ENCODE measurements at regions not wholly inside any gene's neighbourhood (a gene's known extent, or its start where the extent isn't known, plus 50 kb on each side); places are given as distances from the start of the nearest gene placed in this dataset.

- ATAC-seq (replicated peaks in 6 of 8): peak in 2 of 8 experiments; percentile 20 to 21
- WGBS, 10 experiments: 65 to 76% methylated on average over 2 to 3 of the region's 14 CpGs; no CpG with 5 or more reads in 8 of the 10 experiments
- Histone ChIP-seq H3K27ac (no peak overlapping the region), H3K4me1 (replicated peaks in 1 of 2) (peaks cover 0 to 9% of the 10 kb centered on the region in 2 donors), H3K4me3 (no peak overlapping the region)
- in situ Hi-C loops (cut with MboI; ENCODE audit: low pct_unique_long_range_greater_than_20kb in 2 of 9, low sequenced_read_pairs in 9 of 9, unreplicated experiment in 9 of 9): loop anchor here in 2 of 9 experiments (25.0 kb wide), 2 partner anchors 214 to 1814 kb away; partner anchors contain the start of gene C1orf174 (in 1 of the 2)
Observed at GRCh38 chr1:5725855-5726585, 266.2 kb downstream of the NPHP4 start.

- in situ Hi-C loops (cut with MboI; ENCODE audit: low pct_unique_long_range_greater_than_20kb in 2 of 9, low sequenced_read_pairs in 9 of 9, unreplicated experiment in 9 of 9): loop anchor here in 2 of 9 experiments (25.0 kb wide), 2 partner anchors 213 to 1813 kb away; partner anchors contain the start of gene C1orf174 (in 1 of the 2)
- peaks cover 0 to 9% of the 10 kb centered on the region in 2 donors for H3K4me1 ChIP-seq (replicated peaks in 1 of 2)
Observed at GRCh38 chr1:5725406-5725805, 266.8 kb downstream of the NPHP4 start.

GRCh38 chr1:5724847-5725246, 267.4 kb downstream of the NPHP4 start:
- in situ Hi-C loops (cut with MboI; ENCODE audit: low pct_unique_long_range_greater_than_20kb in 2 of 9, low sequenced_read_pairs in 9 of 9, unreplicated experiment in 9 of 9): loop anchor here in 2 of 9 experiments (25.0 kb wide), 2 partner anchors 213 to 1813 kb away; partner anchors contain the start of gene C1orf174 (in 1 of the 2)
- peaks cover 2 to 9% of the 10 kb centered on the region in 2 donors for H3K4me1 ChIP-seq (replicated peaks in 1 of 2)
- 20 to 90% (median 80%) methylated on average over 2 to 6 of the region's 9 CpGs; no CpG with 5 or more reads in 4 of the 10 experiments for WGBS, 10 experiments
- H3K4me3 ChIP-seq: no peak overlapping the region
- no peak overlapping the region for H3K27ac ChIP-seq
- ATAC-seq (replicated peaks in 6 of 8): peak in 1 of 8 experiments; percentile 25

More at GRCh38 chr1:5725406-5725805, 266.8 kb downstream of the NPHP4 start:
- no peak for ATAC-seq (replicated peaks in 6 of 8)
- Histone ChIP-seq H3K27ac (no peak overlapping the region), H3K4me3 (no peak overlapping the region)
- WGBS, 10 experiments: 0 to 86% (median 40%) methylated on average over 1 to 3 of the region's 13 CpGs; no CpG with 5 or more reads in 5 of the 10 experiments

DNA sequence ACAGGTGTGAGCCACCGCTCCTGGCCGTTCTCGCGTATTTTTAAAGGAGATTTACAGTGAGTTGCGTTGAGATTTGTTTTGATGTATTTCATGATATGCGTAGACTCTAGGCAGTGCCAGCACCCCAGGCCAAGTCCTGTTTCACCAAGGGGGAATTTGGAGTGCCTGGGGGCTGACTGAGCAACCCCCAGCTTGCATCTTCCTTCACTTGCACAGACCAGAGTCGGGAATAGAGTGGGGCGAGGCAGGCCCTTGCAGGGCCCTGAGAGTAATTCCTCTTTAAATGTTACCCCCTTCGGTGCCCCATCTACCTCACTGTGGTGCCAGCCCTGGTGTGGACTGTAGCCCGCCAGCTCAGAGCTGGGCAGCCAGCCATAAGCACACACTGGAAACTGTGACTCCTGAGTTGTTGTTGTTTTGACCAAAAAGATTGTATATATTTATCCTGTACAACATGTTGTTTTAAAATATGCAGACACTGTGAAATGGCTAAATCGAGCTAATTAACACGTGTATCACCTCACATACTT, 269.5 kb downstream of the NPHP4 start:
- ATAC-seq (replicated peaks in 6 of 8): no peak
- WGBS, 10 experiments: 0 to 100% (median 79%) methylated on average over 2 to 10 of the region's 12 CpGs
- H3K27ac ChIP-seq: no peak overlapping the region
- H3K4me1 ChIP-seq (replicated peaks in 1 of 2): peaks cover 13% of the 10 kb centered on the region in 2 donors
- no peak overlapping the region for H3K4me3 ChIP-seq
- in situ Hi-C loops (cut with MboI; ENCODE audit: low pct_unique_long_range_greater_than_20kb in 2 of 9, low sequenced_read_pairs in 9 of 9, unreplicated experiment in 9 of 9): no loop called here

DNA sequence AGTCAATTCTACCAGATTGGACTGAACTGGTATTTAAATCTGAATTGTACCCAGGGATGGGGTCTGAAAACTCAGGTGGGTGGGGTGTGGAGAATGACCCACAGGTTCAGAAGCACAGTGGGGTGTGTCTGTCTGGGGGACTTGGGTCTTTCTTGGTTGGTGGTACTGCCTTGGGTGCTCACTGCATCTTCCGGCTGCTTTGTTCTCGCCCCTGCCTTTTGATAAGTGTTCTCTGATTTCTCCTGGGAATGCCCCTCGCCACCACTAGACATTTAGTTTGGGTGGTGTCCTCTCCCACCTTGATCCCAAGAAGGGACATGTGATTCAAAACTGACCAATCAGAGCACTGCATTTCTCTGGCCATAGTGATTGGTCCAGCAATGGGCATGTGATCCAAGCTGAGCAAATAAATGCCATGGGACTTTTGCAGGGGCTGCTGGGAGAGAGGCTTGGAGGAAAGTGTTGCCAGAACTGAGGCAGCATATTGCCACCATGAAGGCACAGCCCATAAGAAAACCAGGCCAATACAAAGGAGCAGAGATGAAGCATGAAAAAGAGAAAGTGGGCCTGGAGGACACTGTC, 270.5 kb downstream of the NPHP4 start:
- in situ Hi-C loops (cut with MboI; ENCODE audit: low pct_unique_long_range_greater_than_20kb in 2 of 9, low sequenced_read_pairs in 9 of 9, unreplicated experiment in 9 of 9): no loop called here
- H3K27ac ChIP-seq: no peak overlapping the region

GRCh38 chr1:5720936-5721335, 271.3 kb downstream of the NPHP4 start:
- in situ Hi-C loops (cut with MboI; ENCODE audit: low pct_unique_long_range_greater_than_20kb in 2 of 9, low sequenced_read_pairs in 9 of 9, unreplicated experiment in 9 of 9): no loop called here
- peaks cover 13% of the 10 kb centered on the region in 2 donors for H3K4me1 ChIP-seq (replicated peaks in 1 of 2)
- WGBS, 10 experiments: 8 to 100% (median 63%) methylated on average over 1 to 4 of the region's 4 CpGs; no CpG with 5 or more reads in 4 of the 10 experiments
- no peak overlapping the region for H3K4me3 ChIP-seq
- H3K27ac ChIP-seq: no peak overlapping the region
- ATAC-seq (replicated peaks in 6 of 8): no peak

More for the DNA sequence above, 270.5 kb downstream of the NPHP4 start:
- Histone ChIP-seq H3K4me1 (replicated peaks in 1 of 2) (peaks cover 13% of the 10 kb centered on the region in 2 donors), H3K4me3 (no peak overlapping the region)
- no peak for ATAC-seq (replicated peaks in 6 of 8)
- 15 to 95% (median 74%) methylated on average over 2 to 3 of the region's 3 CpGs; no CpG with 5 or more reads in 3 of the 10 experiments for WGBS, 10 experiments

DNA sequence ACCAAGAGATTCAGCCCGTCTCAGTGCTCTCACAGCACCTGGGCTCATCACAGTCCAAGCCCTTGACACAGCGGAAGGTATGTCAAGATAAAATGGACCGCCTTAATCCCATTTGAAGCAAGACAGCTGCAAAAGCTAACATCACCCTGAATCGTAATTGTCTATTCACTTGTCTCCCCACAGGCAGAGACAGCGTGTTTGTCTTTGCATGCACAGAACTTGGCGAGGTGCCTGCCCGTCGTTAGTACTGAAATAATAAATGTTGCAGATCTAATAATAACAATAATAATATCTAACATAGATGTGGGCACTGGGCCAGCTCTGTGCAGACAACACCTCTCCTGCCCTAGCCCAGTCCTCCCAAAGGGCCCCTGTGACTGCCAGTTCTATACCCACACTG, 271.7 kb downstream of the NPHP4 start:
- H3K4me1 ChIP-seq (replicated peaks in 1 of 2): peaks cover 13% of the 10 kb centered on the region in 2 donors
- in situ Hi-C loops (cut with MboI; ENCODE audit: low pct_unique_long_range_greater_than_20kb in 2 of 9, low sequenced_read_pairs in 9 of 9, unreplicated experiment in 9 of 9): no loop called here
- WGBS, 10 experiments: 33 to 96% (median 76%) methylated on average over 4 to 8 of the region's 8 CpGs; no CpG with 5 or more reads in 4 of the 10 experiments
- no peak overlapping the region for H3K27ac ChIP-seq
- H3K4me3 ChIP-seq: no peak overlapping the region
- no peak for ATAC-seq (replicated peaks in 6 of 8)

DNA sequence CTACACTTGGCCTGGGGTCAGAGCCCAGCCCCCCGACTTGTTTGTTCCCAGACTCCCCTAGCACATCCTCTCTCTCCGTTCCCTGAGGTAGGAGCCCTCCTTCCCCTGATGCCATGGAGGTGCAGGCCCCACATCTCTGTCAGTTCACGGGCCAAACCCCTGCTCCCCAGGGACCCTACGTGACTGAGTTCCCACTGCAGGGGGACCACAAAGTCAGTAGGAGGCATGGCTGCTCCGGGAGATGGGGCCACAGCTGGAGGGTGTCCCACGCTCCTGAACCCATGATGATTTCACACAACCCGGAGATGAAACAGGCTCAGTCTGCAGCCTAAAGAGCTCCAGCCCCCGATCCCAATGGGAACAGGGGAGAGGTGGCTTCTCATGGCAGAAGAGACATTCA, 272.2 kb downstream of the NPHP4 start:
- 0 to 100% (median 77%) methylated on average over 2 to 5 of the region's 8 CpGs; no CpG with 5 or more reads in 5 of the 10 experiments for WGBS, 10 experiments
- in situ Hi-C loops (cut with MboI; ENCODE audit: low pct_unique_long_range_greater_than_20kb in 2 of 9, low sequenced_read_pairs in 9 of 9, unreplicated experiment in 9 of 9): no loop called here
- Histone ChIP-seq H3K27ac (no peak overlapping the region), H3K4me1 (replicated peaks in 1 of 2) (peaks cover 13% of the 10 kb centered on the region in 2 donors), H3K4me3 (no peak overlapping the region)
- no peak for ATAC-seq (replicated peaks in 6 of 8)

DNA sequence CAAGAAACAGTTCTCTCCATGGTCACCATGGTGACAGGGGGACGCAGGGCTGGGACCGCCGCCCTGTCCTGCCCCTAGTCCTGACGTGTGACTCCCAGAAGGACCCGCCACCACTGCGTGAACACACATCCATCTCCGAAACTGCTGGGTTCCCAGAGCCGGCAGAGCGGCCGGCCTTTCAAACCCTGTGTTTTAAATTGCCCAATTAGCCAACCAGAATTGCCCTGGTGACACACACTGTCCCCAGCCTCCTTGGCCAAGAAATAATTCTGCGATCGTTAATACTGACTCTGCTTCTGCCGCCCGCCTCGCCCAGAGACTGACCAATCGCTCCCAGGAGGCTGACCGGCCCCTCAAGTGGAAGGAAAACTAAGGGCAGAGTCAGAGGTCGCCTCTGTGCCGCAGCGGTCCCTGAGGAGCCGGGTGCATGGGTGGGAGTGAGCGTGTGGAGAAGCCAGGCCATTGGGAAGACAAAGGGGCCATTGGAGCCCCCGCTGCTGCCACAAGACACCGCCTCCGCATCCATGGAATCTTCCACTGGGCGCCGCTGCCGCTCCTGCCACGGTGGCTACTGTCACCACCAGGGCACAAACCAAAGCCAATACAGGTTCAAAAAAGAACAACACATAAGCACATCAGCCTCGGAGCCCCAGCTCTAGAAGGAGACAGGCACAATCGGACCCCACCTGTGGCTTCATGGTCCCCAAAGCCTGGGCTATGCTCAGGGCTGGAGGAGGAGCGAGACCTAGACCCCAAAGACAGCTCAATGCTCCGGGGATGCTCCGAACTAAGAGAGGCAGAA, 273.2 kb downstream of the NPHP4 start:
- Histone ChIP-seq H3K27ac (peak overlapping the region; percentile 32 to 40), H3K4me1 (replicated peaks in 1 of 2) (peaks cover 13% of the 10 kb centered on the region in 2 donors), H3K4me3 (no peak overlapping the region)
- in situ Hi-C loops (cut with MboI; ENCODE audit: low pct_unique_long_range_greater_than_20kb in 2 of 9, low sequenced_read_pairs in 9 of 9, unreplicated experiment in 9 of 9): no loop called here
- ATAC-seq (replicated peaks in 6 of 8): peak in 5 of 8 experiments; percentile 47 to 92 (median 91)
- WGBS, 10 experiments: 0 to 69% (median 41%) methylated on average over 1 to 20 of the region's 34 CpGs; no CpG with 5 or more reads in 1 of the 10 experiments

DNA sequence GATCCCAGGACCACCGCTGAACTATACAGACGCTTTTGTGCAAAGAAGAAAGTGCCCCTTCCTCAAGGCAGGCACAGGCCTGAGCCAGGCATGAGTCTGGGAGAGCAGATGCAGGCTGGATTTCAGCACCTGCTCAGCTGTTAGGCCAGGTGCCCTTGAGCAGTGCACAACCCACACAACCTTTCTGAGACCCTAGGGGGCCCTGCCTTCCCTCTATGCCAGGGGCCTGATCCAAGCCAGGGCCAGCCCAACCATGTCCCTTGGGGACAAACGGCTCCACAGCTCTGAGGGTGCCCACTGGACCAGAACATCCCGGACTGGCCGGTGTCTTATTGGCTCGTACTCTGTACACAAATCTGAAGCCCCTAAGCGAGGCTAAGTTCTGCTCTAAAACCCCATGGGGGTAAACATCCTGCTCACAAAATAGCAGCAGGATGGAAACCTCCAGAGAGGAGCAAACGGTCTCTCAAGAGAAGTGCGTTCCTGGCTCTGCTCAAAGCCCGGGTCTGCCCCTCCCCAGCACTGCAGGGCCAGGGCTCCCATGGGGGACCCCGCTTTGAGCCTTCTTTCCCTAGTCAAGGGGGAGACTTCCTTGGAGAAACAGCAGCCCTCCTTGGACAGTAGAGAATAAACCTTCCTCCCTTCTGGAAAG, 275.1 kb downstream of the NPHP4 start:
- no peak for ATAC-seq (replicated peaks in 6 of 8)
- Histone ChIP-seq H3K4me3 (no peak overlapping the region), H3K27ac (no peak overlapping the region), H3K4me1 (replicated peaks in 1 of 2) (peaks cover 13% of the 10 kb centered on the region in 2 donors)
- 0 to 86% (median 37%) methylated on average over 2 to 11 of the region's 11 CpGs; no CpG with 5 or more reads in 2 of the 10 experiments for WGBS, 10 experiments
- in situ Hi-C loops (cut with MboI; ENCODE audit: low pct_unique_long_range_greater_than_20kb in 2 of 9, low sequenced_read_pairs in 9 of 9, unreplicated experiment in 9 of 9): no loop called here

DNA sequence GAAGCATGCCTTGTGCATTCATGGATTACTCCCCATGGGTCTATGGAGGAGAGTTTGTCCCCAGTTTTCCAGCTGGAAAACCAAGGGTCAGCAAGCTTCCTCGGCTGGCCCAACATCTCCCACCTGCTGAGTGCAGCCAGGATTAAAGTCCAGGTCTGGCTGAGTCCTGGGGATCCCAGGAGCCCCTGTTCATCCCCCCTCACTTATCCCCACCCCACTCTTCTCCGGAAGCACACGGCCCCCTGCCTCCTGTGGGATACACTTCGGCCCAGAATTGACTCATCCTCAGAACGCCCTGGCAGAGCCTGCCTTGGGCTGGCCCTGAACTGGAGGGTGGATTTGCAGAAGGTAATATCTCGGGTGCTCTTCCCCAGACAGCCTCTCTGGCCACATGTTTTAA, 276.1 kb downstream of the NPHP4 start:
- no peak overlapping the region for H3K27ac ChIP-seq
- H3K4me3 ChIP-seq: no peak overlapping the region
- 0 to 93% (median 49%) methylated on average over 1 to 6 of the region's 6 CpGs; no CpG with 5 or more reads in 3 of the 10 experiments for WGBS, 10 experiments
- in situ Hi-C loops (cut with MboI; ENCODE audit: low pct_unique_long_range_greater_than_20kb in 2 of 9, low sequenced_read_pairs in 9 of 9, unreplicated experiment in 9 of 9): no loop called here
- ATAC-seq (replicated peaks in 6 of 8): no peak
- peaks cover 13% of the 10 kb centered on the region in 2 donors for H3K4me1 ChIP-seq (replicated peaks in 1 of 2)
